IMR-90 (cell line): ENCODE measurements at regions not wholly inside any gene's neighbourhood (a gene's known extent, or its start where the extent isn't known, plus 50 kb on each side); places are given as distances from the start of the nearest gene placed in this dataset.

Source experiments
- ATAC-seq: fragments of 200-7000 bp; cut with Tn5 transposase; 2 replicates; pipeline ENCODE4 v1.9.1; 2020; ENCODE audit warnings: low read depth, mild to moderate bottlenecking, moderate library complexity
- BruUV-seq: library from RNA; stranded (reverse); fragments of 400-500 nt; replicated peaks from 2 replicates; lab custom pipeline; 2021; lab: Mats Ljungman, UMichigan
- CTCF ChIA-PET: fragments of 300-600 bp; formaldehyde crosslinking; extraction: SDS; loops from one replicate; lab custom pipeline; 2021; ENCODE audit warnings: antibody characterized with exemption; lab: Yijun Ruan, JAX
- POLR2A ChIA-PET: fragments of 300-600 bp; sonication (Branson Sonifier 250); formaldehyde crosslinking; loops from one replicate; lab custom pipeline; 2022; ENCODE audit warnings: antibody characterized with exemption; ENCODE audit not compliant: unreplicated experiment; lab: Charles Lee
- DNase-seq: peaks from one replicate; pipeline ENCODE4 v3.0.0; 2013
- H2AFZ ChIP-seq: replicated peaks from 2 replicates; pipeline ENCODE3; 2013; ENCODE audit warnings: low read length, mild to moderate bottlenecking; ENCODE audit not compliant: poor library complexity
- H2AK5ac ChIP-seq: 2 replicates; pipeline ENCODE4 v1.6.1; 2013; ENCODE audit warnings: low read depth, low read length, inconsistent platforms
- H2AK9ac ChIP-seq: replicated peaks from 2 replicates; pipeline ENCODE3; 2013; ENCODE audit warnings: mild to moderate bottlenecking, low read depth, low read length, moderate library complexity; ENCODE audit not compliant: poor library complexity
- H2BK120ac ChIP-seq: 2 replicates; pipeline ENCODE4 v1.6.1; 2013; ENCODE audit warnings: low read depth, low read length, inconsistent platforms
- H2BK15ac ChIP-seq: 3 replicates; pipeline ENCODE4 v1.6.1; 2013; ENCODE audit warnings: low read depth, low read length, inconsistent platforms
- H2BK20ac ChIP-seq: 2 replicates; pipeline ENCODE4 v1.6.1; 2013; ENCODE audit warnings: low read depth, mild to moderate bottlenecking, inconsistent platforms, low read length, moderate library complexity
- H2BK5ac ChIP-seq: 2 replicates; pipeline ENCODE4 v1.6.1; 2013; ENCODE audit warnings: mild to moderate bottlenecking, low read depth, low read length, inconsistent platforms; ENCODE audit not compliant: poor library complexity, severe bottlenecking
- H3K14ac ChIP-seq: replicated peaks from 2 replicates; pipeline ENCODE4 v1.6.1; 2013; ENCODE audit warnings: low read depth, low read length, inconsistent platforms
- H3K18ac ChIP-seq: 2 replicates; pipeline ENCODE4 v1.6.1; 2013; ENCODE audit warnings: low read depth, low read length, control low read depth
- H3K23ac ChIP-seq: 2 replicates; pipeline ENCODE4 v1.6.1; 2013; ENCODE audit warnings: low read depth, low read length, inconsistent platforms
- H3K27ac ChIP-seq: 2 replicates; pipeline ENCODE4 v1.5.1; 2013; ENCODE audit warnings: mild to moderate bottlenecking, control low read depth, low read length; ENCODE audit not compliant: insufficient read depth
- H3K27me3 ChIP-seq: 2 replicates; pipeline ENCODE4 v1.6.1; 2013; ENCODE audit warnings: low read length; ENCODE audit not compliant: control insufficient read depth, insufficient read depth
- H3K36me3 ChIP-seq: 2 replicates; pipeline ENCODE4 v1.6.1; 2013; ENCODE audit warnings: low read length, mixed read lengths; ENCODE audit not compliant: control insufficient read depth, insufficient read depth
- H3K4ac ChIP-seq: 2 replicates; pipeline ENCODE4 v1.6.1; 2013; ENCODE audit warnings: low read depth, low read length, inconsistent platforms
- H3K4me1 ChIP-seq: 2 replicates; pipeline ENCODE4 v1.6.1; 2013; ENCODE audit warnings: low read length, mixed read lengths; ENCODE audit not compliant: control insufficient read depth, insufficient read depth
- H3K4me2 ChIP-seq: 2 replicates; pipeline ENCODE4 v1.6.1; 2013; ENCODE audit warnings: low read depth, mild to moderate bottlenecking, control low read depth, low read length, moderate library complexity
- H3K4me3 ChIP-seq: 2 replicates; pipeline ENCODE4 v1.5.1; 2013; ENCODE audit warnings: low read depth, mild to moderate bottlenecking, control low read depth, low read length, moderate library complexity; ENCODE audit not compliant: insufficient read depth
- H3K56ac ChIP-seq: 2 replicates; pipeline ENCODE4 v1.6.1; 2013; ENCODE audit warnings: low read length, inconsistent platforms; ENCODE audit not compliant: insufficient read depth; ENCODE audit errors: extremely low read depth
- H3K79me1 ChIP-seq, 2 experiments: 2 replicates each; pipeline ENCODE4 v1.6.1; 2013; ENCODE audit warnings: low read length in 2 of 2, inconsistent platforms in 1 of 2, low read depth in 1 of 2
- H3K9ac ChIP-seq: 2 replicates; pipeline ENCODE4 v1.6.1; 2013; ENCODE audit warnings: low read depth, low read length, control low read depth
- H3K9me1 ChIP-seq: 2 replicates; pipeline ENCODE4 v1.6.1; 2013; ENCODE audit warnings: low read length, inconsistent platforms; ENCODE audit not compliant: insufficient read depth
- H3K9me3 ChIP-seq: 2 replicates; pipeline ENCODE4 v1.6.1; 2013; ENCODE audit warnings: low read length; ENCODE audit not compliant: control insufficient read depth, insufficient read depth
- H4K20me1 ChIP-seq: 2 replicates; pipeline ENCODE4 v1.6.1; 2013; ENCODE audit warnings: low read length, inconsistent platforms; ENCODE audit not compliant: insufficient read depth
- H4K5ac ChIP-seq: 2 replicates; pipeline ENCODE4 v1.6.1; 2013; ENCODE audit warnings: mild to moderate bottlenecking, low read depth, low read length, control low read depth
- H4K8ac ChIP-seq, 2 experiments: 2 replicates each; pipeline ENCODE4 v1.6.1; 2013; ENCODE audit warnings: low read depth in 2 of 2, low read length in 2 of 2, control low read depth in 1 of 2, inconsistent platforms in 1 of 2
- H4K91ac ChIP-seq: 2 replicates; pipeline ENCODE4 v1.6.1; 2013; ENCODE audit warnings: low read depth, low read length, inconsistent platforms; ENCODE audit not compliant: insufficient read depth
- BHLHE40 ChIP-seq: fragments of 150-350 bp; IDR thresholded peaks from 2 replicates; pipeline ENCODE4 v1.6.1; 2016; ENCODE audit warnings: mild to moderate bottlenecking, low read depth, low read length
- ELK1 ChIP-seq: fragments of 150-350 bp; IDR thresholded peaks from 2 replicates; pipeline ENCODE4 v1.6.1; 2016; ENCODE audit warnings: low read depth, mild to moderate bottlenecking, low read length, moderate library complexity, borderline replicate concordance
- FOS ChIP-seq: fragments of 150-350 bp; IDR thresholded peaks from 2 replicates; pipeline ENCODE4 v1.6.1; 2016; ENCODE audit warnings: low read depth, low read length
- MAZ ChIP-seq: IDR thresholded peaks from 2 replicates; pipeline ENCODE4 v1.6.1; 2012; ENCODE audit warnings: low read depth, mild to moderate bottlenecking, low read length, improper control_type of control experiment, moderate library complexity, borderline replicate concordance
- NFE2L2 ChIP-seq: fragments of 150-350 bp; IDR thresholded peaks from 2 replicates; pipeline ENCODE4 v1.6.1; 2016; ENCODE audit warnings: low read depth, mild to moderate bottlenecking, low read length
- RAD21 ChIP-seq: IDR thresholded peaks from 2 replicates; pipeline ENCODE4 v1.6.1; 2012; ENCODE audit warnings: low read length, improper control_type of control experiment
- RCOR1 ChIP-seq: IDR thresholded peaks from 2 replicates; pipeline ENCODE4 v1.6.1; 2012; ENCODE audit warnings: mild to moderate bottlenecking, low read length, improper control_type of control experiment; ENCODE audit not compliant: insufficient replicate concordance
- SMC3 ChIP-seq: fragments of 150-350 bp; IDR thresholded peaks from 2 replicates; pipeline ENCODE4 v1.6.1; 2016; ENCODE audit warnings: low read depth, mild to moderate bottlenecking, antibody characterized with exemption, low read length, moderate library complexity
- USF2 ChIP-seq: fragments of 150-350 bp; IDR thresholded peaks from 2 replicates; pipeline ENCODE4 v1.6.1; 2017; ENCODE audit warnings: mild to moderate bottlenecking, antibody characterized with exemption, low read length, low read depth
- WGBS, 2 experiments: methylation state at CpG; one replicate each; pipeline versions ENCODE4 v1.1.5 to v1.1.7; 2013; ENCODE audit warnings: missing lambda C conversion rate in 2 of 2; ENCODE audit not compliant: insufficient read length in 1 of 2; ENCODE audit errors: extremely low coverage in 2 of 2; 5-methylcytosine and 5-hydroxymethylcytosine counted together
- dilution Hi-C: fragments of 300-500 bp; cut with HindIII; formaldehyde crosslinking; loops from one replicate; pipeline ENCODE4 v1.14.3; 2018; ENCODE audit warnings: low sequenced_read_pairs; ENCODE audit not compliant: unreplicated experiment
- in situ Hi-C: fragments of 300-500 bp; cut with MboI; formaldehyde crosslinking; loops from 3 replicates; pipeline ENCODE4 v1.14.3; 2019; ENCODE audit warnings: low sequenced_read_pairs, inconsistent platforms, mixed read lengths
- intact Hi-C: fragments of 100-400 bp; cut with micrococcal nuclease; formaldehyde crosslinking; loops from 2 replicates; pipeline ENCODE4 v1.10.0; 2022

GRCh38 chr3:152684279-152684678 is 150.7 kb upstream of the P2RY1 start:
- H3K9me1 ChIP-seq, result no peaks in the 10 kb centered on the region
- H3K4me1 ChIP-seq, result no peaks in the 10 kb centered on the region
- ATAC-seq (no peak), DNase-seq (no peak)
- H3K4me2 ChIP-seq, result no peak overlapping the region
- H3K14ac ChIP-seq, result no peak overlapping the region
- H2AK5ac ChIP-seq, result no peak overlapping the region
- H3K4ac ChIP-seq, result no peak overlapping the region
- WGBS, 2 experiments, result no CpG with 5 or more reads among the region's 1 CpG
- no peak overlapping the region for H2AFZ ChIP-seq
- H3K27ac ChIP-seq, result no peak overlapping the region
- TF ChIP-seq FOS, result no peak
- no peak for TF ChIP-seq NFE2L2
- TF ChIP-seq RAD21, result no peak
- no peak for TF ChIP-seq USF2
- TF ChIP-seq BHLHE40, result no peak
- TF ChIP-seq MAZ, result no peak
- TF ChIP-seq SMC3, result no peak
- TF ChIP-seq RCOR1, result no peak
- TF ChIP-seq ELK1, result no peak
- no peak overlapping the region for H2BK15ac ChIP-seq
- dilution Hi-C loops (no loop called here), intact Hi-C loops (no loop called here), in situ Hi-C loops (no loop called here)
- no peaks in the 10 kb centered on the region for H3K36me3 ChIP-seq
- POLR2A ChIA-PET, result no interaction called here
- CTCF ChIA-PET, result no interaction called here
- H3K27me3 ChIP-seq, result no peaks in the 10 kb centered on the region
- H3K79me1 ChIP-seq, result no peaks in the 10 kb centered on the region
- H4K8ac ChIP-seq, result no peak overlapping the region
- no peak overlapping the region for H4K5ac ChIP-seq
- no peaks in the 10 kb centered on the region for H3K9me3 ChIP-seq
- no peak overlapping the region for H3K56ac ChIP-seq
- H3K18ac ChIP-seq, result no peak overlapping the region
- H2AK9ac ChIP-seq, result no peak overlapping the region
- no peaks in the 10 kb centered on the region for H4K20me1 ChIP-seq
- no peak overlapping the region for H2BK5ac ChIP-seq
- H3K4me3 ChIP-seq, result no peak overlapping the region
- H2BK20ac ChIP-seq, result no peak overlapping the region
- H4K91ac ChIP-seq, result no peak overlapping the region
- H3K23ac ChIP-seq, result no peak overlapping the region
- no peak overlapping the region for H3K9ac ChIP-seq
- H2BK120ac ChIP-seq, result no peak overlapping the region
- no TSS peak for BruUV-seq
